SK-N-SH (cell line): ENCODE measurements at regions not wholly inside any gene's neighbourhood (a gene's known extent, or its start where the extent isn't known, plus 50 kb on each side); places are given as distances from the start of the nearest gene placed in this dataset.
"Not testable (repeated sequence)": the region's sequence is repeated elsewhere in the genome, so short reads cannot be mapped to it uniquely, and the experiment has no call there.

Source experiments
- CTCF ChIA-PET: fragments of 300-600, 350-600 bp; formaldehyde crosslinking; extraction: SDS; loops from one replicate; lab custom pipeline; 2021; lab: Yijun Ruan, JAX
- POLR2A ChIA-PET: fragments of 350-600 bp; sonication (Branson Sonifier 250); formaldehyde crosslinking; extraction: SDS; loops from one replicate; lab custom pipeline; 2020; ENCODE audit warnings: antibody characterized with exemption, inconsistent platforms; lab: Yijun Ruan, JAX
- DNase-seq: peaks from one replicate; pipeline ENCODE4 v3.0.0; 2012
- H2AFZ ChIP-seq: fragments of 200-600 bp; sonication (generic); 2 replicates; pipeline ENCODE4 v1.8.1; 2016; ENCODE audit warnings: antibody characterized with exemption, mild to moderate bottlenecking, low read depth
- H3F3A ChIP-seq: fragments of 200-600 bp; sonication (generic); replicated peaks from 2 replicates; pipeline ENCODE3; 2016; ENCODE audit warnings: antibody characterized with exemption, mild to moderate bottlenecking; ENCODE audit not compliant: insufficient read depth
- H3K27ac ChIP-seq, 2 experiments: fragments of 200-500 bp in 1 of 2; fragments of 200-600 bp in 1 of 2; sonication (Bioruptor generic) in 1 of 2; sonication (generic), shearing (Covaris generic) in 1 of 2; 2 replicates each; pipeline versions ENCODE4 v1.5.1 to v1.6.1; 2014 to 2016; ENCODE audit warnings: low read depth in 2 of 2, inconsistent platforms in 1 of 2, low read length in 1 of 2, mild to moderate bottlenecking in 1 of 2, mixed read lengths in 1 of 2
- H3K27me3 ChIP-seq: fragments of 200-600 bp; sonication (generic), shearing (Covaris generic); 2 replicates; pipeline ENCODE4 v1.6.1; 2016; ENCODE audit warnings: mixed run types; ENCODE audit not compliant: insufficient read depth
- H3K36me3 ChIP-seq, 2 experiments: fragments of 200-500 bp in 1 of 2; fragments of 200-600 bp in 1 of 2; sonication (Bioruptor generic) in 1 of 2; sonication (generic) in 1 of 2; replicated peaks in 1 of 2; 2 replicates each; pipeline versions ENCODE3 to v1.5.1; 2014 to 2016; ENCODE audit warnings: low read length in 1 of 2, mild to moderate bottlenecking in 1 of 2; ENCODE audit not compliant: insufficient read depth in 2 of 2, control insufficient read depth in 1 of 2
- H3K4me1 ChIP-seq, 2 experiments: fragments of 200-500 bp in 1 of 2; fragments of 200-600 bp in 1 of 2; sonication (Bioruptor generic) in 1 of 2; sonication (generic), shearing (Covaris generic) in 1 of 2; 2 replicates each; pipeline versions ENCODE4 v1.5.1 to v1.6.1; 2014 to 2016; ENCODE audit warnings: low read depth in 1 of 2, low read length in 1 of 2, mixed run types in 1 of 2; ENCODE audit not compliant: insufficient read depth in 2 of 2, control insufficient read depth in 1 of 2
- H3K4me2 ChIP-seq: fragments of 200-600 bp; sonication (generic), shearing (Covaris generic); 2 replicates; pipeline ENCODE4 v1.6.1; 2017; ENCODE audit warnings: mixed run types
- H3K4me3 ChIP-seq, 2 experiments: fragments of 200-500 bp in 1 of 2; fragments of 200-600 bp in 1 of 2; sonication (Bioruptor generic) in 1 of 2; sonication (generic), shearing (Covaris generic) in 1 of 2; 2 replicates each; pipeline versions ENCODE4 v1.5.1 to v1.8.1; 2014 to 2016; ENCODE audit warnings: low read depth in 2 of 2, inconsistent platforms in 1 of 2, low read length in 1 of 2, mild to moderate bottlenecking in 1 of 2, mixed read lengths in 1 of 2, moderate library complexity in 1 of 2
- H3K79me2 ChIP-seq: fragments of 200-600 bp; sonication (generic); 2 replicates; pipeline ENCODE4 v1.8.1; 2017; ENCODE audit warnings: mild to moderate bottlenecking; ENCODE audit not compliant: insufficient read depth
- H3K9ac ChIP-seq: fragments of 200-600 bp; sonication (generic); 2 replicates; pipeline ENCODE4 v1.6.1; 2017; ENCODE audit warnings: mixed run types
- H3K9me2 ChIP-seq: fragments of 200-600 bp; sonication (generic); 2 replicates; pipeline ENCODE4 v1.6.1; 2017; ENCODE audit warnings: mixed run types
- H3K9me3 ChIP-seq: fragments of 200-600 bp; sonication (generic); 2 replicates; pipeline ENCODE4 v1.6.1; 2017; ENCODE audit warnings: mixed run types, mild to moderate bottlenecking, moderate library complexity
- H4K20me1 ChIP-seq: fragments of 200-600 bp; sonication (generic); 2 replicates; pipeline ENCODE4 v1.6.1; 2017; ENCODE audit warnings: mild to moderate bottlenecking, mixed run types; ENCODE audit not compliant: insufficient read depth
- CHD2 ChIP-seq: fragments of 150-350 bp; IDR thresholded peaks from 2 replicates; pipeline ENCODE4 v1.6.1; 2018; ENCODE audit warnings: low read length; ENCODE audit not compliant: partially characterized antibody
- EP300 ChIP-seq, 2 experiments: IDR thresholded peaks; 2 replicates each; pipeline versions ENCODE4 v1.4.0 to v1.6.1; 2012; ENCODE audit warnings: borderline replicate concordance in 1 of 2, low read depth in 1 of 2, low read length in 1 of 2
- EZH2phosphoT487 ChIP-seq: fragments of 200-600 bp; sonication (generic); IDR thresholded peaks from 2 replicates; pipeline ENCODE4 v1.6.1; 2017; ENCODE audit warnings: low read depth, mixed run types, mild to moderate bottlenecking, antibody characterized with exemption, moderate library complexity, borderline replicate concordance
- FOXM1 ChIP-seq: IDR thresholded peaks from 2 replicates; pipeline ENCODE4 v1.4.0; 2012; ENCODE audit warnings: low read depth, mild to moderate bottlenecking
- GABPA ChIP-seq: IDR thresholded peaks from 2 replicates; pipeline ENCODE4 v1.4.0; 2012; ENCODE audit warnings: low read depth, mild to moderate bottlenecking
- JUND ChIP-seq: IDR thresholded peaks from 2 replicates; pipeline ENCODE4 v1.4.0; 2012
- MEF2A ChIP-seq: IDR thresholded peaks from 2 replicates; pipeline ENCODE4 v1.4.0; 2012; ENCODE audit warnings: low read depth, borderline replicate concordance
- NFIC ChIP-seq: IDR thresholded peaks from 2 replicates; pipeline ENCODE4 v1.4.0; 2012; ENCODE audit warnings: borderline replicate concordance
- NRF1 ChIP-seq: IDR thresholded peaks from 2 replicates; pipeline ENCODE4 v1.6.1; 2012; ENCODE audit warnings: low read depth, mild to moderate bottlenecking, low read length
- POLR2AphosphoS5 ChIP-seq: IDR thresholded peaks from 2 replicates; pipeline ENCODE4 v1.6.1; 2012; ENCODE audit warnings: low read depth, low read length
- RAD21 ChIP-seq: IDR thresholded peaks from 2 replicates; pipeline ENCODE4 v1.6.1; 2012; ENCODE audit warnings: mild to moderate bottlenecking, low read length
- RFX5 ChIP-seq: IDR thresholded peaks from 2 replicates; pipeline ENCODE4 v1.6.1; 2012; ENCODE audit warnings: mild to moderate bottlenecking, improper control_type of control experiment, low read length
- SMC3 ChIP-seq: IDR thresholded peaks from 2 replicates; pipeline ENCODE4 v1.6.1; 2012; ENCODE audit warnings: low read depth, low read length, improper control_type of control experiment
- TAF1 ChIP-seq: IDR thresholded peaks from 2 replicates; pipeline ENCODE4 v1.6.1; 2012; ENCODE audit warnings: low read depth, mild to moderate bottlenecking, low read length, moderate library complexity, borderline replicate concordance
- TEAD4 ChIP-seq: IDR thresholded peaks from 2 replicates; pipeline ENCODE4 v1.4.0; 2012; ENCODE audit warnings: mild to moderate bottlenecking, borderline replicate concordance; ENCODE audit not compliant: insufficient read depth
- WGBS: methylation state at CpG from one replicate; pipeline ENCODE4 v1.1.6; 2017; ENCODE audit warnings: low lambda C conversion rate; 5-methylcytosine and 5-hydroxymethylcytosine counted together
- TF ChIP-seq, protein P1 (sequence below): IDR thresholded peaks from 2 replicates; pipeline ENCODE4; 2012
- TF ChIP-seq, protein P2 (sequence below): fragments of 150-350 bp; IDR thresholded peaks from 2 replicates; pipeline ENCODE4 v1.6.1; 2017; ENCODE audit warnings: antibody characterized with exemption, low read length, low read depth, borderline replicate concordance
- TF ChIP-seq, protein P3 (sequence below): IDR thresholded peaks from 2 replicates; pipeline ENCODE4 v1.4.0; 2012; ENCODE audit warnings: low read depth
- TF ChIP-seq, protein P4 (sequence below): fragments of 200-600 bp; sonication (generic); IDR thresholded peaks from 2 replicates; pipeline ENCODE4 v1.6.1; 2017; ENCODE audit warnings: antibody characterized with exemption, mild to moderate bottlenecking, moderate library complexity
- TF ChIP-seq, protein P5 (sequence below): fragments of 150-350 bp; IDR thresholded peaks from 2 replicates; pipeline ENCODE4 v1.6.1; 2016; ENCODE audit warnings: mild to moderate bottlenecking, low read depth, low read length

DNA sequence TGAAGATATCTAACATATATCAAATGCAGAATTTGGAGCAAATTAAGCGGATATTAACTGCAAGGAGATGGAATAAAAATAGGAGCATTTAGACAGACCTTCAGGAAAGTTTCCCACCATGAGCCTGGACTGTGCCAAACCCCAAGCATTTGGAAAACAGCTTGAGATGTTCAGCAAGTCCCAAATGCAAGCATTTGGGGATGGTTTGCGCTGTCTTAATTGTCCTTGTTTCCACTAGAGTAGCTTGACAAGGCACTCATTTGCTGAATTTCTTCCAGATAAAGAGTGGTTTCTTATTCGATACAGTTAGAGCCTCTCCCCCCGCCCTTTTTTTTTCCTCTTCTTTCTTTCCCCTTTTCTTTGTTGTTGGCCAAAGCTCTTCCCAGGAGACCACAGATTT, 77.1 kb upstream of the CDC42EP3 start (continued):
- TF ChIP-seq, protein P1, sequence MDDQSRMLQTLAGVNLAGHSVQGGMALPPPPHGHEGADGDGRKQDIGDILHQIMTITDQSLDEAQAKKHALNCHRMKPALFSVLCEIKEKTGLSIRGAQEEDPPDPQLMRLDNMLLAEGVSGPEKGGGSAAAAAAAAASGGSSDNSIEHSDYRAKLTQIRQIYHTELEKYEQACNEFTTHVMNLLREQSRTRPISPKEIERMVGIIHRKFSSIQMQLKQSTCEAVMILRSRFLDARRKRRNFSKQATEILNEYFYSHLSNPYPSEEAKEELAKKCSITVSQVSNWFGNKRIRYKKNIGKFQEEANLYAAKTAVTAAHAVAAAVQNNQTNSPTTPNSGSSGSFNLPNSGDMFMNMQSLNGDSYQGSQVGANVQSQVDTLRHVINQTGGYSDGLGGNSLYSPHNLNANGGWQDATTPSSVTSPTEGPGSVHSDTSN = no peak
- no peak for TF ChIP-seq FOXM1
- TF ChIP-seq EZH2phosphoT487 = no peak
- TF ChIP-seq NRF1 = no peak
- TF ChIP-seq, all 33 proteins: peak for 0

DNA sequence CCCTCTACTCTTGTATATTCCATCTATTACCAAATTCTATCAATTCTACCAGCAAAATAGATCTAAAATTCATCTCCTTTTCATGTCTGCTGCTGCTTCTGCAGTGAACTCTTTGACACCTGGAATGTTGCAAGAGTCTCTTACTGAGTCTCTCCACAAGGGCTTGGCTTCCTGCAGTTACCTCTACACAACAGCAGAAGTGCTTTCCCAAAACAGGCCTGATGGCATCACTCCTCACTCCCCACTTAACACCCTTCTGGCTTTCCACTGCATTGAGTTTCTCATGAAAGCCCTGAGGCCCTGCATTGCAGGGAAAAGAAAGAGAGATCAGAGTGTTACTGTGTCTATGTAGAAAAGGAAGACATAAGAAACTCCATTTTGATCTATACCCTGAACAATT, 78.8 kb upstream of the CDC42EP3 start:
- H3K27ac ChIP-seq, POLR2A ChIA-PET, H2AFZ ChIP-seq, H3K4me3 ChIP-seq, H3K9ac ChIP-seq, H3K9me2 ChIP-seq, H3F3A ChIP-seq, H4K20me1 ChIP-seq, H3K9me3 ChIP-seq, H3K79me2 ChIP-seq, DNase-seq, H3K4me2 ChIP-seq, H3K36me3 ChIP-seq, H3K4me1 ChIP-seq, H3K27me3 ChIP-seq: not testable (repeated sequence)
- CTCF ChIA-PET = interaction anchor here (1.0 kb wide), 1 partner anchor 335 kb away, joined by 4 read pairs; no protein-coding TSS in a partner anchor

DNA sequence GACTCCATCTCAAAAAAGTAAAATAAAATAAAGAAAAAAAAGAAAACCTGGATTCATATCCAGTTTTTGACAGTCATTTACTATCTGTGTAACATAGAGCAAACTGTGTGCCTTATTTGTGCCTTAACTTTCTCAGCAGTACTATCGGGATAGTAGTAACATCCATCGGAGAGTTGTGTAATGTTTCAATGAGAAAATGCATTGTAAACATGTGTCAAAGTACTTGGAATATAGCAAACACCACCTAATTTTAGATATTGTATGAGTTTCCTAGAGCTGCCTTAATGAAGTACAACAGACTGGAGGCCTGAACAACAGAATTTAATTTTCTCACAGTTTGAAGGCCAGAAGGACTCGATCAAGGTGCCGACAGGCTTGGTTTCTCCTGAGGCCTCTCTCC, 81.3 kb upstream of the CDC42EP3 start:
- no peak overlapping the region for H3K4me2 ChIP-seq
- no peak overlapping the region for H3K9ac ChIP-seq
- H3F3A ChIP-seq = no peaks in the 10 kb centered on the region
- no peak overlapping the region for H3K27ac ChIP-seq
- WGBS = 96% methylated on average over 4 of the region's 4 CpGs
- CTCF ChIA-PET = interaction anchor here (1.1 kb wide), 1 partner anchor 9 kb away, joined by 3 read pairs; no protein-coding TSS in a partner anchor
- H3K36me3 ChIP-seq = no peaks in the 10 kb centered on the region
- POLR2A ChIA-PET = no interaction called here
- no peaks in the 10 kb centered on the region for H3K9me2 ChIP-seq
- H3K4me3 ChIP-seq = no peak overlapping the region
- H3K9me3 ChIP-seq = no peaks in the 10 kb centered on the region
- no peak overlapping the region for H2AFZ ChIP-seq
- H3K79me2 ChIP-seq = no peaks in the 10 kb centered on the region
- H3K27me3 ChIP-seq = no peaks in the 10 kb centered on the region
- H4K20me1 ChIP-seq = no peaks in the 10 kb centered on the region
- no peaks in the 10 kb centered on the region for H3K4me1 ChIP-seq
- no peak for DNase-seq
- no peak for TF ChIP-seq NFIC
- TF ChIP-seq, protein P2, sequence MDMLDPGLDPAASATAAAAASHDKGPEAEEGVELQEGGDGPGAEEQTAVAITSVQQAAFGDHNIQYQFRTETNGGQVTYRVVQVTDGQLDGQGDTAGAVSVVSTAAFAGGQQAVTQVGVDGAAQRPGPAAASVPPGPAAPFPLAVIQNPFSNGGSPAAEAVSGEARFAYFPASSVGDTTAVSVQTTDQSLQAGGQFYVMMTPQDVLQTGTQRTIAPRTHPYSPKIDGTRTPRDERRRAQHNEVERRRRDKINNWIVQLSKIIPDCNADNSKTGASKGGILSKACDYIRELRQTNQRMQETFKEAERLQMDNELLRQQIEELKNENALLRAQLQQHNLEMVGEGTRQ = no peak
- no peak for TF ChIP-seq CHD2
- TF ChIP-seq POLR2AphosphoS5 = no peak
- no peak for TF ChIP-seq RFX5
- TF ChIP-seq RAD21 = no peak
- no peak for TF ChIP-seq JUND
- TF ChIP-seq, protein P3, sequence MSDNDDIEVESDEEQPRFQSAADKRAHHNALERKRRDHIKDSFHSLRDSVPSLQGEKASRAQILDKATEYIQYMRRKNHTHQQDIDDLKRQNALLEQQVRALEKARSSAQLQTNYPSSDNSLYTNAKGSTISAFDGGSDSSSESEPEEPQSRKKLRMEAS = no peak
- no peak for TF ChIP-seq SMC3
- TF ChIP-seq, protein P4, sequence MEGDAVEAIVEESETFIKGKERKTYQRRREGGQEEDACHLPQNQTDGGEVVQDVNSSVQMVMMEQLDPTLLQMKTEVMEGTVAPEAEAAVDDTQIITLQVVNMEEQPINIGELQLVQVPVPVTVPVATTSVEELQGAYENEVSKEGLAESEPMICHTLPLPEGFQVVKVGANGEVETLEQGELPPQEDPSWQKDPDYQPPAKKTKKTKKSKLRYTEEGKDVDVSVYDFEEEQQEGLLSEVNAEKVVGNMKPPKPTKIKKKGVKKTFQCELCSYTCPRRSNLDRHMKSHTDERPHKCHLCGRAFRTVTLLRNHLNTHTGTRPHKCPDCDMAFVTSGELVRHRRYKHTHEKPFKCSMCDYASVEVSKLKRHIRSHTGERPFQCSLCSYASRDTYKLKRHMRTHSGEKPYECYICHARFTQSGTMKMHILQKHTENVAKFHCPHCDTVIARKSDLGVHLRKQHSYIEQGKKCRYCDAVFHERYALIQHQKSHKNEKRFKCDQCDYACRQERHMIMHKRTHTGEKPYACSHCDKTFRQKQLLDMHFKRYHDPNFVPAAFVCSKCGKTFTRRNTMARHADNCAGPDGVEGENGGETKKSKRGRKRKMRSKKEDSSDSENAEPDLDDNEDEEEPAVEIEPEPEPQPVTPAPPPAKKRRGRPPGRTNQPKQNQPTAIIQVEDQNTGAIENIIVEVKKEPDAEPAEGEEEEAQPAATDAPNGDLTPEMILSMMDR = no peak
- TF ChIP-seq GABPA = no peak
- no peak for TF ChIP-seq TAF1
- TF ChIP-seq TEAD4 = no peak
- TF ChIP-seq, protein P5, sequence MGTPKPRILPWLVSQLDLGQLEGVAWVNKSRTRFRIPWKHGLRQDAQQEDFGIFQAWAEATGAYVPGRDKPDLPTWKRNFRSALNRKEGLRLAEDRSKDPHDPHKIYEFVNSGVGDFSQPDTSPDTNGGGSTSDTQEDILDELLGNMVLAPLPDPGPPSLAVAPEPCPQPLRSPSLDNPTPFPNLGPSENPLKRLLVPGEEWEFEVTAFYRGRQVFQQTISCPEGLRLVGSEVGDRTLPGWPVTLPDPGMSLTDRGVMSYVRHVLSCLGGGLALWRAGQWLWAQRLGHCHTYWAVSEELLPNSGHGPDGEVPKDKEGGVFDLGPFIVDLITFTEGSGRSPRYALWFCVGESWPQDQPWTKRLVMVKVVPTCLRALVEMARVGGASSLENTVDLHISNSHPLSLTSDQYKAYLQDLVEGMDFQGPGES = no peak
- TF ChIP-seq NRF1 = no peak
- TF ChIP-seq EP300 (IDR thresholded peaks at IDR 0.05; ENCODE audit: borderline replicate concordance in 1 of 2, low read depth in 1 of 2, low read length in 1 of 2) = no peak
- no peak for TF ChIP-seq MEF2A
